ENCODE measurements at regions not wholly inside any gene's neighbourhood (a gene's known extent, or its start where the extent isn't known, plus 50 kb on each side); places are given as distances from the start of the nearest gene placed in this dataset.

DNA sequence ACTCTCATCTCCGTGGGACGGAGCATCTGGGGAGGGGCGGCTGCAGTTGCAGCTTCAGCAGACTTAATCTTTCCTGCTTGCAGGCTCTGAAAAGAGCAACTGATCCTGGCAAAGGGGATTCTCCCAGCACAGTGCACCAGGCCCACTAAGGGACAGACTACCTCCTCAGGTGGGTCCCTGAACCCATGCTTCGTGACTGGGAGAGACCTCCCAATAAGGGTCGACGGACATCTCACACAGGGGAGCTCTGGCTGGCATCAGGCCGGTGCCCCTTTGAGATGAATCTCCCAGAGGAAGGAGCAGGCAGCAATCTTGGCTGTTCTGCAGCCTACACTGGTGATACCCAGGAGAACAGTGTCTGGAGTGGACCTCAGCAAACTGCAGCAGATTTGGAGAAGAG is 303.3 kb upstream of the FGF16 start:
- ChIA-PET POLR2A (ENCODE audit: unreplicated experiment) (no interaction called here), CTCF (no interaction called here)
- Histone ChIP-seq H2AK9ac (replicated peaks; ENCODE audit: low read depth, low read length, poor library complexity) (no peak overlapping the region), H2BK120ac (ENCODE audit: low read depth, low read length) (no peak overlapping the region), H2BK15ac (ENCODE audit: low read depth, low read length) (no peak overlapping the region), H3K9ac (ENCODE audit: low read depth, low read length) (no peak overlapping the region), H3K4ac (ENCODE audit: low read depth, low read length) (no peak overlapping the region), H3K4me2 (ENCODE audit: low read depth, low read length) (no peak overlapping the region), H2BK20ac (ENCODE audit: low read depth, low read length) (no peak overlapping the region), H2BK5ac (ENCODE audit: low read depth, low read length, poor library complexity, severe bottlenecking) (no peak overlapping the region), H3K56ac (ENCODE audit: extremely low read depth, insufficient read depth, low read length) (no peak overlapping the region), H3K18ac (ENCODE audit: low read depth, low read length) (no peak overlapping the region), H3K36me3 (ENCODE audit: control insufficient read depth, insufficient read depth, low read length) (no peaks in the 10 kb centered on the region), H3K23ac (ENCODE audit: low read depth, low read length) (no peak overlapping the region), H3K79me1 (ENCODE audit: low read depth in 1 of 2, low read length in 2 of 2) (no peaks in the 10 kb centered on the region), H3K4me1 (ENCODE audit: control insufficient read depth, insufficient read depth, low read length) (no peaks in the 10 kb centered on the region), H3K27ac (ENCODE audit: insufficient read depth, low read length) (no peak overlapping the region), H3K4me3 (ENCODE audit: insufficient read depth, low read depth, low read length) (no peak overlapping the region), H3K27me3 (ENCODE audit: control insufficient read depth, insufficient read depth, low read length) (no peaks in the 10 kb centered on the region), H4K5ac (ENCODE audit: low read depth, low read length) (no peak overlapping the region), H3K9me3 (ENCODE audit: control insufficient read depth, insufficient read depth, low read length) (no peaks in the 10 kb centered on the region; the same call in 1 of the 2 replicates), H3K9me1 (ENCODE audit: insufficient read depth, low read length) (no peaks in the 10 kb centered on the region), H4K20me1 (ENCODE audit: insufficient read depth, low read length) (no peaks in the 10 kb centered on the region), H4K8ac (ENCODE audit: low read depth in 2 of 2, low read length in 2 of 2) (no peak overlapping the region), H2AK5ac (ENCODE audit: low read depth, low read length) (no peak overlapping the region), H4K91ac (ENCODE audit: insufficient read depth, low read depth, low read length) (no peak overlapping the region), H3K14ac (replicated peaks; ENCODE audit: low read depth, low read length) (no peak overlapping the region), H2AFZ (replicated peaks; ENCODE audit: low read length, poor library complexity) (no peak overlapping the region)
- TF ChIP-seq NFE2L2 (IDR thresholded peaks at IDR 0.05; ENCODE audit: low read depth, low read length) (no peak), BHLHE40 (IDR thresholded peaks at IDR 0.05; ENCODE audit: low read depth, low read length) (no peak), SMC3 (IDR thresholded peaks at IDR 0.05; ENCODE audit: low read depth, low read length) (no peak), MAFK (IDR thresholded peaks at IDR 0.05; ENCODE audit: low read depth, low read length) (no peak), RFX5 (IDR thresholded peaks at IDR 0.05; ENCODE audit: low read depth, low read length) (no peak), MXI1 (IDR thresholded peaks at IDR 0.05; ENCODE audit: borderline replicate concordance, low read depth, low read length) (no peak), POLR2A (IDR thresholded peaks at IDR 0.05; ENCODE audit: low read depth, low read length) (no peak), CEBPB (IDR thresholded peaks at IDR 0.05; ENCODE audit: low read depth, low read length) (no peak), FOS (IDR thresholded peaks at IDR 0.05; ENCODE audit: low read depth, low read length) (no peak), RCOR1 (IDR thresholded peaks at IDR 0.05; ENCODE audit: insufficient replicate concordance, low read length) (no peak), MAZ (IDR thresholded peaks at IDR 0.05; ENCODE audit: borderline replicate concordance, low read depth, low read length) (no peak), RAD21 (IDR thresholded peaks at IDR 0.05; ENCODE audit: low read length) (no peak), CHD1 (IDR thresholded peaks at IDR 0.05; ENCODE audit: low read depth, low read length) (no peak)
- TF ChIP-seq, protein P1, sequence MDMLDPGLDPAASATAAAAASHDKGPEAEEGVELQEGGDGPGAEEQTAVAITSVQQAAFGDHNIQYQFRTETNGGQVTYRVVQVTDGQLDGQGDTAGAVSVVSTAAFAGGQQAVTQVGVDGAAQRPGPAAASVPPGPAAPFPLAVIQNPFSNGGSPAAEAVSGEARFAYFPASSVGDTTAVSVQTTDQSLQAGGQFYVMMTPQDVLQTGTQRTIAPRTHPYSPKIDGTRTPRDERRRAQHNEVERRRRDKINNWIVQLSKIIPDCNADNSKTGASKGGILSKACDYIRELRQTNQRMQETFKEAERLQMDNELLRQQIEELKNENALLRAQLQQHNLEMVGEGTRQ (IDR thresholded peaks at IDR 0.05; ENCODE audit: low read depth, low read length), result no peak
- TF ChIP-seq, protein P2, sequence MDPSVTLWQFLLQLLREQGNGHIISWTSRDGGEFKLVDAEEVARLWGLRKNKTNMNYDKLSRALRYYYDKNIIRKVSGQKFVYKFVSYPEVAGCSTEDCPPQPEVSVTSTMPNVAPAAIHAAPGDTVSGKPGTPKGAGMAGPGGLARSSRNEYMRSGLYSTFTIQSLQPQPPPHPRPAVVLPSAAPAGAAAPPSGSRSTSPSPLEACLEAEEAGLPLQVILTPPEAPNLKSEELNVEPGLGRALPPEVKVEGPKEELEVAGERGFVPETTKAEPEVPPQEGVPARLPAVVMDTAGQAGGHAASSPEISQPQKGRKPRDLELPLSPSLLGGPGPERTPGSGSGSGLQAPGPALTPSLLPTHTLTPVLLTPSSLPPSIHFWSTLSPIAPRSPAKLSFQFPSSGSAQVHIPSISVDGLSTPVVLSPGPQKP (IDR thresholded peaks at IDR 0.05; ENCODE audit: borderline replicate concordance, low read depth, low read length), result no peak
- TF ChIP-seq, protein P3, sequence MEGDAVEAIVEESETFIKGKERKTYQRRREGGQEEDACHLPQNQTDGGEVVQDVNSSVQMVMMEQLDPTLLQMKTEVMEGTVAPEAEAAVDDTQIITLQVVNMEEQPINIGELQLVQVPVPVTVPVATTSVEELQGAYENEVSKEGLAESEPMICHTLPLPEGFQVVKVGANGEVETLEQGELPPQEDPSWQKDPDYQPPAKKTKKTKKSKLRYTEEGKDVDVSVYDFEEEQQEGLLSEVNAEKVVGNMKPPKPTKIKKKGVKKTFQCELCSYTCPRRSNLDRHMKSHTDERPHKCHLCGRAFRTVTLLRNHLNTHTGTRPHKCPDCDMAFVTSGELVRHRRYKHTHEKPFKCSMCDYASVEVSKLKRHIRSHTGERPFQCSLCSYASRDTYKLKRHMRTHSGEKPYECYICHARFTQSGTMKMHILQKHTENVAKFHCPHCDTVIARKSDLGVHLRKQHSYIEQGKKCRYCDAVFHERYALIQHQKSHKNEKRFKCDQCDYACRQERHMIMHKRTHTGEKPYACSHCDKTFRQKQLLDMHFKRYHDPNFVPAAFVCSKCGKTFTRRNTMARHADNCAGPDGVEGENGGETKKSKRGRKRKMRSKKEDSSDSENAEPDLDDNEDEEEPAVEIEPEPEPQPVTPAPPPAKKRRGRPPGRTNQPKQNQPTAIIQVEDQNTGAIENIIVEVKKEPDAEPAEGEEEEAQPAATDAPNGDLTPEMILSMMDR (conservative IDR thresholded peaks at IDR 0.05; ENCODE audit: low read depth, low read length), result no peak
- intact Hi-C loops (cut with micrococcal nuclease), result no loop called here
- DNase-seq (no peak), ATAC-seq (ENCODE audit: low read depth) (no peak)
- no TSS peak for BruUV-seq (replicated peaks)
- WGBS, 2 experiments (ENCODE audit: extremely low coverage in 2 of 2, insufficient read length in 1 of 2), result 78% methylated on average over 3 of the region's 7 CpGs; no CpG with 5 or more reads in 1 of the 2 experiments
- in situ Hi-C loops (cut with MboI; ENCODE audit: low sequenced_read_pairs), result no loop called here
- dilution Hi-C loops (cut with HindIII; ENCODE audit: low sequenced_read_pairs, unreplicated experiment), result no loop called here

All from IMR-90 (cell line).